ENCODE measurements at regions not wholly inside any gene's neighbourhood (a gene's known extent, or its start where the extent isn't known, plus 50 kb on each side); places are given as distances from the start of the nearest gene placed in this dataset.

DNA sequence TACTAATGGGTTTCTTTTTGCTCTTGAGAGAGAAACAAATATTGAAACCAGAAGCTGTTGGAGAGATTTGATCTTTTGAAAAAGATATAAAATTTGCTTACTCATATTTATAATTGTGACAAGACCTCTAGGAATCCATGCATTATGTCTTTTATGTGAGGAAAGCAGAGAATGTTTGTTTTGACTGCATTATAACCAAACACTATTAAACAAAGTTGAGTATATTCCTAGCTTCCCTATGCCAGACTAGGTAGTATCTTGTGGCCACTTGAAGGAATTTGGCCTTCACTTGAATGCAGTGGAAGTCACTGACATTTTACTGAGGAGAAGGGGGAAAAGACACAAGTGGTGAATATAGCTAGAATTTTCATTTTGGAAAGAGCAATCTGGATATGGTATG lies 521.8 kb upstream of the ZEB2 start:
- FAIRE-seq = no peak

DNA sequence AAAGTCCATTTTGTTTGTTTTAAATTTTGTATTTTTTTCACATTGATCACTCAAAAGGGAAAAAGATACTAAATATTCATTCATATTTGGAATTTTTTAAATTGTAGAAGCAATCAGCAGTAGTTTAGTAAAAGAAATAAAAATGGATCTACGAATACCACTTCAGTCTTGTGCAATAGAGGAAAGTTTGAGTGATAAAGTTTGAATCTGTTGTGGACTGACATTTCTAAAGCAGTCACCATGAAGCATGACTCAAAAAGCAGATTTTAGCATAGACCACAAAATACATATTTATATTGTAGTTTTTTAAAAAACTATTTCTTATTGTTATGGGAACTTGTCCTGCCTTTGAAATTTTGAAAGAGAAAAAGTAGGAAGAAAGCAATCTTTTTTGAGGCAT lies 520.5 kb upstream of the ZEB2 start:
- no peak for FAIRE-seq

DNA sequence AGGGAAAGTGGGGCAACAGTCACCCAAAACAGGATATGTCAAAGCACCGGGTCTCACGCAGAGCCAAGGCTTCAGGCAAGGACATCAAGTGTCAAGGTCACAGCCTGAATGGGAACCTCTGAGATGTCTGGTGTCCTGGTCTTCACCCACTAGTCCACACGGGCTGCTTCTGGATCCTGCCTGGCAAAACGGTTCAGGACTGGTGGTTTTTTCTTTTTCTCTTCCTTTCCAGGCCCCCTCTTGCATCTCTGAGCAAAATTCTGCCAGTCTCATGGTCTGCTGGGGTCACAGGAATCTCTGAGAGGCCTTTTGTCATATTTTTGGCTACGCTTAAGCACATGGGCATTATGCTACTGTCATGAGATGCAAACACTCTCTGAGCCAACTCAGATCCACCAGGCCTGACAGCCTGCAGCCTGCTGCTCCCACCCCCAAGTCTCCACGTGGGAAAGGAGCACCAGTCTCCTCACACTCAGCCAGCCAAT lies 518.2 kb upstream of the ZEB2 start:
- no peak for FAIRE-seq

DNA sequence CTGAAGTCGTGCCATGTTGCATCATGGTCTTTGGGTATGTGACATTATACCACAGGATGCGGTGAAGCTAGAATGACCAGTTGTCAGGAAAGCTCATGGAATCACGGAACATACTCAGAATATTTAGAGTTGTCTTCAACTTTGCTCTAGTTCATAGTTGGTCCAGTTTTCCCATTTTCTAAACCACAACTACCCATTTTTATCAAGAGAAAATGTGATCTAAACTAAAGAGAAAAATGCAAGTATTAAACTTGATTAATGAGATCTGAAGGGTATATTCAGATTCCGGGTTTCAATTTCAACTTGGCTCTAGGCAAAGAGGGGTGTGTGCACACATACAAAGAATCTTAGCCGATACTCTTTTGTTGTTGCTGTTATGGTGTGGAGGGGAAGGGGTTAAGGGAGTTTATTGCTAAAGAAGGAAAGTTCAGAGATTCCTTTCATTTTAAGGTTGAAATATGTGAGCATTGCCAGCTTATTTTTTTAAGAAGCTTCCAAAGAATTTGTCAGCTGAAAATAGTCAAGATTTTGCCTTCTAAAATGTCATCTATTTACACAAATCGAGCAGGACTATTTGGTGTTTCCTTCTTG lies 516.6 kb upstream of the ZEB2 start:
- no peak for FAIRE-seq

DNA sequence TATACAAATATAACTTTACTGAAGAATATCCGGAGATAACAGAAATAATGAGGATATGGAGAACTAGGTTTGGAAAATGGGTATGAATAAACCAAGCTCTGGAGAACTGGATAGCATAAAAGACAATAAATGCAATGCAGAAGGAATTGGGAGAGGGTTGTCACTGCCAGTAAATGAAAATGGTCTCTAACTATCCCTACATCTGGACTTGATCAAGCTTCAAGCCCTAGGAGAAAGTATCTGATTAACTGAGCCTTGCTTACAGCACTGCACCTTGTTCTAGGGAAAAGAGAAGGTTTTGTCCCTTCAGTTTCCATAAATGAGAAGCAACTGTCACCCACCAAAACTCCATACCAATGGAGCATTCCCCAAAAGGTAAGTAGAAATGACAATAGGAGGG lies 514.6 kb upstream of the ZEB2 start:
- FAIRE-seq = no peak

DNA sequence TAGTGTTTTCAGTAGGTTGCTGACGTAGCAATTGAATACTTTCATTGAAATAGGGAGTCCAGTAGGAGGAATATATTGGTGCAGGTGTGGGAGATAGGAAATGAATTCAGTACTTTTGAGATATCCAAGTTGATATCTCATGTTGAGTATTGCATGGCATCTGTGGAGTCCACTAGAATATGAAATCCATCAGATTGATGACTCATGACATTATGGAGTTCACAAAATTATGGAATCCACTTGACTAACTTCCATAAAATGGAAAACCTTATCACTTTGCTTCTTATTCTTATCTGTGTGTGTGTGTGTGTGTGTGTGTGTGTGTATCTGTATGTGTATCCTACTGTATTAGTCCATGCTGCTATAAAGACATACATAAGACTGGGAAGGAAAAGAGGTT lies 513.5 kb upstream of the ZEB2 start:
- no peak for FAIRE-seq

DNA sequence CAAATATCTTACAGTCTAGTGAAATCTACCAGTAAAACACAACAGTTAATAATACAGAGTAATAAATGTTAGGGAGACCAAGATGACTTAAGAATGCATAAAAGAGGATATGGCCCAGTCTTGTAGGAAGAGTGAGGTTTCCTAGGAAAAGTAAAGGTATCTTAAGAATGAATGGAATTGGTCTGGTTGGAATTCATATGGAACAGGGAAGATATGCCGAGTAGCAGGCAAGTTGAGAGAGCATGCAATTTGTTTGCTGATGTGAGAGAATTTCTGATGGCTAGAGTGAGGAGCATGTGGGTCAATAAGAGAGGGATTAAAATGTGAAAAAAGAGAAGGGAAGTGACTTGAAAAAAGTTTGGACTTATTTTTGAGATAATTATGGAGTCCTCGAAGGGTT lies 512.9 kb upstream of the ZEB2 start:
- no peak for FAIRE-seq

DNA sequence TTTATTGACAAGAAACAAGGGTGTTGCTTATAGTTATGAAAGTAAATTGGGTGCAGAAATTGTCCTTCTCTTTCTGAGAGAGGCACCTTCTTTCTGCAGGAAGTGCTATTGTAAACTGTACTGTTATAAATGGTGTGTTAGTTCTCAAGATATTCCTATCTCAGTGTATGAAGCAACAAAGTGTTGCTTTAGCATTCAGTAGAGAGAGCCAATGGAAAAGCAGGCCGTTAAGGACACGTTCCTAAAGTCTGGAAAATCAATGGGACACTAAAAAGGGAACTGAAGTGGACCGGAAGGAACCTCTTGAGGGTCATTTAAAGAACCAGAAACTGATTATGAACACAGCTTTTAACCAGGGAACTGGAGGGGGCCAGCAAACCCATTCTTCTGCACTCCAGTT lies 510.0 kb upstream of the ZEB2 start:
- no peak for FAIRE-seq

DNA sequence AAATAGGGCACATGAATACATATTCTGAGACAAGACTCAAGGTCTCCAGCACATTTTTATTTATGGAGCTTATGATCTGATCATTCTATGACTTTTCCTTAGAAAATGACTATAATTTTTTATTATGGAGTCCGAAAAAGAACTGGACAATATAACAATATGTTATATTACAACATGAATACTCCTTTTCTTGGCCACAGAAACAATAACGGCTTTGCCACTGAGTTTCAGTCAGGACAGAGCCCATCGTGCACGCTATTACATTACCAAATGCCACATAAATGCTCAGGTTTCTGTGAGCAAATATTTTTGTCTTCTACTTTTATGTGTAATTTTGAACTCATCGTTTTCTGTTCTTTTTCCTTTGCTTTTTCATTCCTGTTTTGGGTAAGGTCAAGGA lies 509.2 kb upstream of the ZEB2 start:
- FAIRE-seq = no peak

DNA sequence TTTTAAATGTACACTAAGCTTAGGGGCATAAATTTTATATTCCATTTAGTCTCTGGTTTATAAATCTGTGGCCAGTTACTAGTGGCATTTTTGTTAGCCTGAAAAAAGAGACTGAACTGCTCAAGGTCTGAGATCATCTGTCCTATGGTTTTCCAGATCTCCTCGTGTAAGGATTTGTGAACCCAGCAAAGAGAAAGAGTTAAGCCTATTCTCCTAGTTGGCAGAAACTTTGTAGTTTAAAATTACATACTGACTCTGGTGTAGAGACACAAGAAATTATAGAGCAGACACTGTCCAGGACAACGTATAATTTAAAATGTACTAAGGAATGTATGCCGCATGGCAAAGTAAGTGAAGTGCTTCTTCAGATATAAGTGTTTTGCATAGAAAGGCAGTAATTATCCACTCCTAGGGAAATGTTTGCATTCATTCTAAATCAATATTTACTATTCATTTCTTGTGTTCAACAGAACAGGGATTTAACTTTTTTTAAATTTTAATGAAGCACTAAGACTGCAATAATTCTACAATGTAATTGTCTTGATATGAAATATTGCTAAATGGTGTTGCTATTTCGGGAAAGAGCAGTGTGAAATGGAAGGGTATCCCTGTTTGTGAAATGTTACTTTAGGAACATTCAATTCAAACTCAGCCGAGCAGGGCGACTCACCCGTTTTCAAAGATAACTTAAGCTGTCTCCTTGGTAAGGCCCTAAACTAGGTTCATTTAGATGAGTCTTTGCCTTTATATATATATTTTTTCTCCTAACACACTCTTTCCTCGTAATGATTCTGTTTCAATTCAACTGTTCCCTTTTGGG lies 508.4 kb upstream of the ZEB2 start:
- FAIRE-seq = no peak

DNA sequence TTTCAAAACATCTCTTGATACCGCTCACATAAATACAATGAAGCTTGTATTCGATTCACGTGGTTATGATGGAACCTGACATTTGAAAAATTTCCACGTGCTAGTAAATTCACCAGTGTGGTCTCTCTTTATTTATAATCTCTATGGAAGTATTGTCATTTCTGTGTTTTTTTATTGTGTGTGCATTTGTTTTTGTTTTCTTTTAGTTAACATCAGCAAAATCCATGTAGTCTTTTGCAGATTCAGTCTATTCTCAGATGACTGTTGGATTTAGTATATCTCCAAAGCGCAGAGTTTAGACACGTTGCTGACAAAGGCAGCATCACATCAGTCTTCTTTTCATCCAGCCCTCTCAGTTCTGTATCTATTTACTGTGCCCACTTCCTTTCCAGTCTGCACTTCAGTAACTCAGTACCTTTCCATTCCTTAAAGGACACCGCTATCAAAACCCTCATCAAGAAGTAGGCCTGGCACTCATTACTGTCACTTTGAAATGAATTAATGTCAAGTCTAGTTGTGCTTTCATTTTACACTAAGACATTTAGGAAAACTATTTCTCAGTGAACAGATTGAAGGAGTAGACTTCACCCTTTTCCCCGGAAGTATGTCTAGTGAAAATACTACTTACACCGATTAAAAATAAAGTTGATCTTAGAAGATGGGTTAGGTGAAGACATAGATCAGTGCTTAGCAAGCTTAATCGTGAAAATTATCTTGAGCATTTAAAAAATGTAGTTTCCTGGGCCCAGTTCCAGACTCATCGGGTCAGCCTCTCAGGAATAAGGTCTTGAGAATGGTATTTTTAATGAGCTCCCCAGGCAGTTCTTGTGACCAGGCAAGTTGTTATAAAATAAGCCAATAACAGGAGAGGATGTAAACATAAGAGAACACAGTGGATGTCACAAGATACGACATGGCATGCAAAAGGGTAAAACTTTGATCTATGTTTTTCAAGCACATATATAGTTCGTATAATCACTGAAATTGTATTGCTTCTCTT lies 506.8 kb upstream of the ZEB2 start:
- FAIRE-seq = no peak

DNA sequence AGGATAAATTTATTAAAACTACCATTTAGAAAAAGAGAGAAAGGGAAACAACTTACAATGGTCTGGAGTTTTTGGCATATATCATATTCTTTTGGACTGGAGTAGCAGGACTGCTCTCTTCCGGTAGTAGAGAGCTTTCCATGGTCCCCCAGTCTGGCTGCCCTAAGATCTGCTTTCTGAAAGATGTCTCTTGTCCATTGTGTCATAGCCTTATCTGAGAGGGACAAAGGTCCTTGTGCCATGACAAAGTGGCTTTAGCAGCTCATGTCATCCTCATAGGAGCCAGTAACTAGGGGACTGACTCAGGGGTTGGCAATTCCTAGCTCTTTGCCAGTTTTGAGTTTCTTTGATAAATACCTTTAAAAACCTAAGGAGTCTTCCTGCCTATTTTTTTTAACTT lies 505.5 kb upstream of the ZEB2 start:
- FAIRE-seq = no peak

DNA sequence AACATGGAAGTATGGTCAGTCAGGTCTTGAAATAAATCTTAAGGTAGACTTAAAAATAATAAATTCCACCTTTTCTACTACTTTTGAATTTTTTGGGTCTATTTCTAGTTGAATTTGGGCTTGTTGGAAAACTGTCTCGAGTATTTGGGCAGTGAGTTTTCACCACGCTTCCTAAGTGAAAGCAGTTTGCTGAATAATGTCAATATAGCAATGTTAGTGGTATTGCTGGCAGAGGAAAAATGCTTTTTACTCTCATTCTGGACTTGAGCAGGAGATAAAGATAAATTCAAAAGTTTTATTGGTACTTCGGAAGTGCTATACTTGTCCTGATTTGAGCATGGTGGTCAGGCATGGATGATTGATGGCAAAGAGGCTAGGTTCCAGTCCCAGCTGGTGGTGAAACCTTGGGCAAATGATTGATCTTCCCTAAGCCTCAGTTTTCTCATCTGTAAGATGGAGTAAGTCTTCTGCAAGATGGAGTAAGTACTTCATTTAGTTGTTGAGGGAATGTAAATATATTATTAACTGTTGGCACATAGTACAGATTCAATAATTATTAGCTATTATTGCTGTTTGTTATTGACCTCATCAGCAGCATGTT lies 503.5 kb upstream of the ZEB2 start:
- no peak for FAIRE-seq

DNA sequence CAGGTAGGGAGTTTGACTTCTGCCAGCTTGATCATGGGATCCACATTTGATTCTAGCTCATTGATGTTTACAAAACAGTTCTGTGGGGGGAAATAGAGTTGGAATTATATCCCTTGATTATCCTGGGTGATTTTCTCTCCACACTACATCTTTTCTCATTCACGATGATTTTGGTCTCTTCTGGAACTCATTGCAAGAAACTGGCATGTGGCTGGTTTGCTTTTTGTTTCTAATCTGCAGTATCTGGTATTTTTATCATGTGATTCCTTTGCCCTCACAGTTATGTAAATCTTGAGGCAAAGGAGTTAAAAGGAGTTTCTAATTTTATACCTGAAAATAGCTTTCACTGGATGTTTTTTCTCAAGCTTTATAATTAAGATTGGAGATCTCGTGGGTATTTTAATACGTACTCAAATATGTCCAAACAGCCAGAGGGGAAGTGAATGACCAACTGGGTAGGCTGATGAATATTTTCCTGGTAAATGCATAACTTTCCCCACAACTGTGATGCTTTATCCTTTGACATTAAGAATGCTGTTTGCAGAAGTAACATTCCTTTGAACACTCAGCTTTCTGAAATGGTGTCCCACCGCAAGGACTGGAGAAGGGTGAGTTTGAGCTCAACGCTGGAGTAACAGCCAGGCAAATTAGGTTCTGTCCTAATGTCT lies 502.9 kb upstream of the ZEB2 start:
- FAIRE-seq = no peak

DNA sequence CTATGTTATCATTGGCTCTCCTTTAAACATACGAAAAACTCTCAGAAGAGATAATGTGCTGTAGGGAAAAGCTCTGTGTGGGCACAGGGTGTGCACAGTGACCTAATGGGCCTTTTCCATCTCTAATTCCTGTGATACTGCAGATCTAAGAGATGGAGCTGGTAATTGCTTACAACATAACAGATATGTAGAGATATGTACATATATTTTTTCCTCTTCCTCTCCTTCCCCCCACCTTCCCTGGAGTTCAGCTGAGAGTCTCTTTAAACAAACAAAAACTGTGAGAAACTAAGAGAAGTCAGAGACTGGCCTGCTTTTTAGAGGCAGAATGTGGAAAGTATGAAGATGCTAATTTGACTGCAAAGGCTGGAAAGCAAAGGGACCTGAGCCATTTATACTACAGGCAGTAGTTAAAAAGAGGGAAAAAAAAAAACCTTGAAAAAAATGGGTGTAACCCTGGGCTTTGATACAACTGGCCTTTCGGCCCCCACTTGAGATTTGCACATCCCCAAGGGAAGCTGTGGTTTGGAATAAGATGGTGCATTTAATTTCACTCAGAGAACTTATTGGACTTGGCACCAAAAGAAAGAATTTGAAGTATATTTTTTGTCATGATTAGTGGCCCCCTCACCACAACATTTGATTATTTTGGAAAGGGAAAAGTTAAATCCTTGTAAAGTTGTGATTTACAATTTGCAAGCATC lies 502.2 kb upstream of the ZEB2 start:
- FAIRE-seq = no peak

DNA sequence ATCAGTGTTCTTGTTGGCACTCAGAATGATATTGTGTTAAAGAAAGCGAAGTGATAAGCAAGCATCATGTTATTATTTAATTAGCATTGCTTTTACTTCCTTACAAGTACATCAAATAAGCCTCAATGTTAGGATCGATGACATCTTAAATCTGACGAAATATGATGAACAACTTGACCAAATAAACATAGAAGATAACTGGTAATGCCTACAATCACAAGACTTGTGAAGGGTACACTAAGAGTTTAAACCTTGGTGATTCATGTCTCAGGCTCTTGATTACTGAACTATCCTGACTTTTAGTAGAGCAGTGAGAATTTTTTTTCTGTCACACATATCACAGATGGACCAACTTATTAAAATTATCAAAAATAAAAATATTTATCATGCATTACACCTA lies 500.8 kb upstream of the ZEB2 start:
- FAIRE-seq = peak; percentile 29

DNA sequence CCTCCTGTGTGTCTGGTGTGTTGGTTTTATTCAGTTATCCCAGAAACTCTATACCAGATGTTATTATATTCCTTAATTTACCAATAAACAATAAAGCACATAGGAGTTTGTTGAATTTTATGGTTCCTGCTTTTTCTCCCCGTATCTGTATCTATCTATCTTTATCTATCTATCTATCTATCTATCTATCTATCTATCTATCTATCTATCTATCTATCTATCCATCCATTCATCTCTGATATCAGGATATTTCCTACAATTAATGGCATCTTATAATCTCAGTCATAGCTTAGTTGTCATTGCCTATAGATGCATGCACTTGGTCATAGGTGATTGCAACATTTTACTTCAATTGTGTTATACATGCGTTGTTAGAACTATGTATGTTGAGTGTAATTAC lies 500.2 kb upstream of the ZEB2 start:
- no peak for FAIRE-seq

DNA sequence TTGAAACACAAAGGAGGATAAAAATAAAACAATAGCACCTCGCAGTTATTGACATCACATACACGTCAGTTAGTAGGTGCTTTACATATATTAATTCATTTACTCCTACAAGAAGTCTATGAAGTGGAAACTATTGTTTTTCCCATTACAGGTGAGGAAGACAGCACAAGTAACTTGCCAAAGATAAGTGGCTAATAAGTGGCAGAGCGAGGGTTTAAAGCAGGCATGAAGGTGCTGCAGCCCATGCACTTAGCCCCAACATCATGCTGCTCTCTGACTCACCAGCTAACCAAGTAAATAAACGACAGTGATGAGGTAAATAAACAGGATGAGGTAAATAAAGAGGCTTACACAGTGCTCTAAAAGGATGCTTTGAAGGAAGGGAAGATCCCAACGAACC lies 498.6 kb upstream of the ZEB2 start:
- FAIRE-seq = no peak

DNA sequence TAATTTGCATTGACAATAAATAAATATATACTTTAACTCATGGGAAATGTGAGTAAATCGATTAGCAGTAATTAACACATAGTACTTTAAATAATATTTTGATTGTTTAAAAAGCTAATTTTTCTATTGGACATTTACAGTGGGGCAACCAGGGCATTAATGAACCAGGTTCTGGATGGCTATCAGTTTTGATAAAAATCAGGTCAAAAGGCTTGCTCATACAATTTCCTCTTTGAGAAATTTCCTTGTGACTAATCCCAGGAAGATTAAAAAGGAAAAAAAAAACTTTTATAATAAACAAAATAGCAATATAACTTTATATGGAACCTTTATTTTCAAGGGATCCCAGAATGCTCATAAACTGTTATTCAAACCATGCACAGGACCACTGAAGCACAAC lies 497.2 kb upstream of the ZEB2 start:
- no peak for FAIRE-seq

DNA sequence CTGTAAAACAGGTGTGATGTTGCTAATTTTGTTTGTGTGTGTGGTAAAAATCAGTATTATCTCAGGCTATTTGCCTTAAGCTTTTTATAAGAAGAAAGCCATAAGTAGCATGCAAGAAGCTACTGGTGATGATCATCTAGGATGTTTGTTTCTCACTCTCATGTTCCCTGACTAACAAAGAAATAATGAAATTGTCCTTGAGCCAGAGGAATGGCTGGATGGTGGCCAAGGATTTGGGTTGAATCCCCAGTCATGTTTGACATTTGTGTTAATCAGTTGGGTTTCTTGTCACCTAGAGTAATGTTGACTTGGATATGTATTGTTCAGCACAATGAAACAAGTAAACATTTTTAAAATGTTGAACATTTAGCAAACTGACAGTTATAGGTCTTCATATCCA lies 496.8 kb upstream of the ZEB2 start:
- no peak for FAIRE-seq

DNA sequence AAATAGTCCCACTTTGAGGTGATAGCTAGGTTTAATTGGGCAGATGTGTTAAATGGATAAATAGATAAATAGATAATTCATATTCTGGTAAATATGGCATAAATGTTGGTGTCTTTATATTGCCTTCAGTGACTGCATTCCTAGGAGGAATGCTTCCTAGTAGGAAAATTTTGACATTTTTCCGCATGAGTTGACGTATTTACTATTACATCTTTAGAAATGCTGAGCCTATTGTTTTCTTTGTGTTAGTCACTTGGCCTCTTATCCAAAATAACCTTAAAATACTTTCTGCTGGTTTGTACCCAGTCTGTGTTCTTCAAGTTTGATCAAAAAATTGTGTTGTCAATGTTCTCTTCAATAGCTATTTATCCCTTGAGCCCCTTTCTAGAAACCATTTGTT lies 495.6 kb upstream of the ZEB2 start:
- FAIRE-seq = no peak

DNA sequence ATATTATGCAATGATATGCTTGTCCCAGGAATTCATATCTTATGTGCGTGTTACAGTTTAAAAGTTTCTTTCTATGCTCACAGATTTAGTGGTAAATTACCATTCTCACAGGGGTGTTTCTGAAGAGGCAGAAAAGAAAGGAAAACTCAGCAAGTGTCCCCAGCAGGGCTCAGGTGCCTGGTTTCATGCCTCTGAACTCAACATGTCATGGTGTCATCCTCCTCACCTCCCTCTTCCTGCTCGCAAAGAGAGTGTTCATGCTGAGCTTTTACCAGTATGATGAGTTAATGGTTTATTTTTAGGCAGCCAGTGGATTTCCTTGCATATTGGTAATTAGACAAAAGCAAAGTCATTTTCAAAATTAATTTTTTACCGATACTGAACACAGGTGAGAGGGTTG lies 492.9 kb upstream of the ZEB2 start:
- no peak for FAIRE-seq

Measured in TTC549 (cell line).